NCI-H774 (cell line): ENCODE measurements at regions not wholly inside any gene's neighbourhood (a gene's known extent, or its start where the extent isn't known, plus 50 kb on each side); places are given as distances from the start of the nearest gene placed in this dataset.

ENCODE experiments used
- DNase-seq: peaks from one replicate; lab custom pipeline; 2025; lab: John Stamatoyannopoulos, UW

GRCh38 chr6:150712505-150713252 is 113.0 kb downstream of the PLEKHG1 start:
- DNase-seq: no peak

GRCh38 chr6:150713487-150713886 is 113.8 kb downstream of the PLEKHG1 start:
- DNase-seq: no peak

DNA sequence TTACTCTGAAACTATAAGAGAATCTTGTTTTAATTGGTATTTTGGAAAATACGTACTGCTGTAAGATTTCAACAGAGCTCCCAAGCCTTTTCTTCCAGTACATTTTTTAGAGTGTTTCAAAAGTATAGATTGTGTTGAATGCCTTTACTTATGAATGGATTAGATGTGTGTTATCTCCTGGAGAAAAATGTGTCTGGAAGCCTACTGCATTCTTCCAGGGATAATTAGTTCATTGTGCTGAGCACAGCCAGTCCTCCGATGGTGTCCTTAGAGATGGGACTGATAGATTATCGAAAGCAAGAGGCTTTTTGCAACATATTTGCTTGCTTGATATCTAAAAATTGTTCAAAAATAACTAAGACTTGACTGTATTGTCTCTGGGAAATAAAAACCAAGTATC is 114.2 kb downstream of the PLEKHG1 start:
- DNase-seq: no peak

DNA sequence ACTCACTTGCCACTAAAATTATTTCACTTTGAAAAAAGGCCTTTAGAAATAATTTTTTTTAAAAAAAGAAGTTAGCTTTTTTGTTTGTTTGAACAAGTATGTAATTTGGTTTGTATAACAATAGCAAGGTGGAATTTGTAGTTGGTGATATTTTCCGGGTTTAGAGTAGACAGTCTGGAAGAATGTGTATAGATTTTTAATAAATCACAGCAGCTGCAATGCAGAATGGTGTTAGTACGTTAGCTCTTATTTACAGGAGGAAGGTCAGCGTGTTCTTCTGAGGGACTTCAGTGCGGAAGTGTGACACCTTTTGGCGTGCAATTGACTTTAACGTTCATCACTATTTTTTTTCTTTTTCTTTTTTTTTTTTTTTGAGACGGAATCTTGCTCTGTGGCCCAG is 115.4 kb downstream of the PLEKHG1 start:
- no peak for DNase-seq

DNA sequence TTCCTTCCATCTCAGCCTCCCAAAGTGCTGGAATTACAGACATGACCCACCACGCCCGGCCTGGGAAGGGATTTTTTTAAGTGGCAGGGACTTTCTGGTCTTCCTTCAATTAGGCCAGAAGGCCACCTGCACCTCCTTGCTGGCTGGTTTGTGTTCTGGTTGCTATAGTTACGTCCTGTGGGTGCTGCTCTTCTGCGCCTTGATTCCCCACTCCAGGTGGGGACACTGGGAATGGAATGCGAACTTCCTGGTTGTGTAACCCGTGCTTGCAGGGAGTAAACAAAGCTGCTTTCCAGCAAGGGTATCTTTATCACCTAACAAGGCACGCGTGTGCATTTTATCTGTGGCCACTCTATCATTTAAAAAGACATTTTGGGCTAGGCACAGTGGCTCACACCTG is 117.7 kb downstream of the PLEKHG1 start:
- DNase-seq: peak; percentile 39

GRCh38 chr6:150719099-150719766 is 119.5 kb downstream of the PLEKHG1 start:
- no peak for DNase-seq

- DNase-seq: no peak
These were observed 120.1 kb downstream of the PLEKHG1 start for GRCh38 chr6:150719831-150720230.

GRCh38 chr6:150720774-150721233 is 121.1 kb downstream of the PLEKHG1 start:
- DNase-seq: peak; percentile 63

DNA sequence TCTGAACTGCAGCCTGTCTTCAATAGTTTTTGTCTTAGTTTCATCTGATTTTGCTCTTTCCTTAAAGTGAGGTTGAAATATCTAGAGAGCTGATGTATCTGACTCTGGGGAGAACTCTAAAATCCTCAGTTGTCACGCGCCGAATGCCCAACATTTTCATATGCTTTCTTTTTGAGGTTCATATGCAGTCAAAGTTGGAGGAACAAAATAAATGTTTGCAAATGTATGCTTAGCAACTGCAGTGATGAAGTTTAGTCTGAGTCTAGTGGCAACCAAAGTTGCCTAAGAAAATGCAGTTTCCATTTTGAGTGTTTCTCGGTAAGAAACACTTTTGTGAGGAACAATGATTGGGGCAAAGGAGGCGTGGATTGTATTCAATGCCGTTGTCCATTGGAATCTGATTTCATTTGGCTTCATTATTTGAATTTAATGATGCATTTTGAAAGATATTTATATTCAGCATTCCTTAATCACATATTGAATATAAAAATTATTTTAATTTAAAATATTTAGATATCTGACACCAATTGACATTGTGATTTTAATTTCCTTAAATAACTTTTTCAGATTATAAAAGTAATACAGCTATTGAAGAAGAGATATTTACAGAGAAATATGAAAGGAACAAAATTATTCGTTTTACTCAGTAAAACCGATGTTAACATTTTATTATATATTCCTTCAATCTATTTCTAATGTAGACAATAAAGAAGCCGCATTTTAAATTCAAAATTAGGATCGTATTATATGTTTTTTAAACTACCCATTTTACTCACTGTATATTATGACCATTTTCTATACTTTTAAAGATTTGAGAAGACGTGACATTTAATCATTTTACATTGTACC is 122.0 kb downstream of the PLEKHG1 start:
- no peak for DNase-seq

DNA sequence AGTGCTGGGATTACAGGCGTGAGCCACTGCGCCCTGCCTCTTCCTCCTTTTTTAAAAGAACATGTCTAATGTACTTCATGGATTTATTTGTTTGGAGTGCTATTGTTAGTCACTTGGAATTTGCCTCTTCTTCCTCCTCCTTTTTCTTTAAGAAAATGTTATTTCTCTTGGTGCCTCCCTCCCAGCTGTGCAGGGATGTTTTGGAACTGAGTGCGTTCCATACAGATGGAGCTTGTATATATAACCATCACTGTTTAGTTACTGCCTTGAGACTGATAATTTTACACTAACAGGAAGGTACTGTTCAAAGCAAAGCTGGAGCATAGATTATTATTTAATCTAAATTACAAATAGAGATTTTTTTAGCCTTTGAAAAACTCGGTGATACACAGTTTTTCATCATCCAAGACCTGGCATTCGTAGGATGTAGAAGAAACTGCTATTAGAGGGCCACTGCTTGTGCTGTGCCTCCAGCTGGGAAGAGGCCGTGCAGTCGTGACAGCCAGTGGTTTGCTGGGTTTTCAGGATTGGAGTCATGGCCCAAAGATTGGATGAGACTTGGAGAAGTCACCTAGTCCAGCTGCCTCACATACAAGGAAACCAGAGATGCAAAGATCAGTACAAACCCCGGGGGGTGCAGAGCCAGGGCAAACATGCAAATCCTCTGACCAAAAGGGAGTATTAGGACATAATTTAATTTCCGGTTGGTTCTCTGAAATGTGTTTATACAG is 123.1 kb downstream of the PLEKHG1 start:
- DNase-seq: no peak

GRCh38 chr6:150723345-150723658 is 123.6 kb downstream of the PLEKHG1 start:
- DNase-seq: no peak

DNA sequence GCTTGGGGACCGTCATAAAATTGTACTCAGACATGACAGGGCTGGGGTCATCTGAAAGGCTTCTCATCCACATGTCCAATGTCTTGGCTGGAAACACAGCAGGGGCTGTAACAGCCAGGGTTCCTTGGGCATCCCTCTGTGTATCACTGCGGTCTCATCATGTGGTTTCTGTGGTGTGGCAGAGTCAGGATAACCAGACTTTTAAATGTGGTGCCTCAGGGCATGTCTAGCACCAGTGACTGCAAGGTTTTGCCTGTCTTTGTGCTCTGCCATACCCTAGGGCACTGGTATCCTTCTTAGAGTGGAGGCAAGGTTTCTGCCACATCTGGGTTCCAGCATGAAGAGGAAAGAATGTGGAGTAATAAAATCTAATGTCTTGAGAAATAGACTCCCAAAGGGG is 124.2 kb downstream of the PLEKHG1 start:
- no peak for DNase-seq

DNA sequence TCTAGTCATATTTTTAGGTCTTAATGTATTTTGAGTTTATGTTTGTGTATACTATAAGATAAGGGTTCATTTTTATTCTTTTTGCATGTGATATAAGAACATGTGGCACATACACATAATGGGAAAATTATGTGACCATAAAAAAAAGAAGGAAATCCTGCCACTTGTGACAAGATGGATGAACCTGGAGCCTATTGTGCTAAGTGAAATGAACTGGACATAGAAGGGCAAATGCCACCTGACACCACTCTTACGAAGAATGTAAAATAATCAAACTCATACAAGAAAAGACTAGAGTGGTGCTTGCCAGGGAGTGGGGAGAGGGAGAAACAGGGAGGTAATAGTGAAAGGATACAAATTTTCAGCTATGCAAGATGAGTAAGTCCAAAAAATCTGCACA is 126.1 kb downstream of the PLEKHG1 start:
- DNase-seq: no peak

- DNase-seq: no peak
These were observed 129.6 kb downstream of the PLEKHG1 start for GRCh38 chr6:150729188-150729748.

DNA sequence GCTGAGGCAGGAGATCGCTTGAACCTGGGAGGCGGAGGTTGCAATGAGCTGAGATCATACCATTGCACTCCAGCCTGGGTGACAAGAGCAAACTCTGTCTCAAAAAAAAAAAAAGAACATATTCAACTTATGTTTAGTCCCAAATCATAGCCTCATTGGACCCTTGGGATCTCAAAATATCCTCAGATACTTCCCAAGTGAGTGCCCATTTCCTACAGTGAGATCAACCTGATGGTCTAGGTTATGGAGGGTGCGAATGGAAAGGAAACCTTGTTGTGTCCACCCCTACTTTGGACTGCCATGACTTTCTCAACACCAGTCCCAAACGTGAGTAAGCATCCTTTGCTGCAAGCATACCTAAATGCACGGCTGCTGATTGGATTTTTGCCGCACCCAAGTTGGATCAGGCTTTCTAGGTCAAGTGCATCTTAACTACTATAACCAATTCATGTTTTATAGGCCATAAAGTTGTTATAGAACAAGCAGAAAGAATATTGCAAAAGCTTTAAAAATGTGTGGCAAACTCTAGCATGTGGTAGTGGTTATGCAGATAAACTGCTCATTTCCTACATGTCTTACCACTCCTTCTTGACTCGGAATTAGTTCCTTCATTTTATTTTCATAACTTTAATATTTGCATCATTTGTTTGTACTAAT is 131.2 kb downstream of the PLEKHG1 start:
- no peak for DNase-seq

DNA sequence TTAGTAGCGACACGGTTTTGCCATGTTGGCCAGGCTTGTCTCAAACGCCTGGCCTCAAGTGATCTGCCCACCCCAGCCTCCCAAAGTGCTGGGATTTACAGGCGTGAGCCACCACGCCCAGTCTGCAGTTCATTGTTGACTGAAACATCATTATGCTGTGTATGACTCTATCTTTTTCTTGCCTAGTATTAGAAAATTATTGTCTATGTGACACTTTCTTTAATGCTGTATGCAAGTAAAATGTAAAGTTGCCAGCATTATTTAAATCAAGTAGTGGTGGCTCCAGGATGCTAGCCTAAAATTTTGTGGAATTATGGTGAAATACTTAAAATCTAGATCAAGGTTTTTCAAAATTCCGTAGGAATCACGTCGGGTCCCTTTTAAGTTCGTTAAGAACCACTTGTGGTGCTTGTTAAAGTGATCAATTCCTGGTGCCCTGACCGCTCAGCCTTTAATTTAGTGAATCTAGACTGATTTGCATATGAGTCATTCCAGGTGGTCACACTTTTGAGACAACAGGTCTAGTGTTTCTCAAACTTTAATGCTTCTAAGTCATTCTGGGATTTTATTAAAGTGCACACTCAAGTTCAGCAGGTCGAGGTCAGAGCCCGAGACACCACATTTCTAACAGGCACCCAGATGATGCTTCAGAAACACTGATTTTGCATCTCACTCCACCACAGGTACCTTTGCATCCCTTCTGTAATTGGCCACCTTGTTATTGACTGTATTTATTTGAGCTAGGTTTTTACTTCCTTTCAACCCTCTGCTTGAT is 132.6 kb upstream of the MTHFD1L start:
- DNase-seq: no peak

DNA sequence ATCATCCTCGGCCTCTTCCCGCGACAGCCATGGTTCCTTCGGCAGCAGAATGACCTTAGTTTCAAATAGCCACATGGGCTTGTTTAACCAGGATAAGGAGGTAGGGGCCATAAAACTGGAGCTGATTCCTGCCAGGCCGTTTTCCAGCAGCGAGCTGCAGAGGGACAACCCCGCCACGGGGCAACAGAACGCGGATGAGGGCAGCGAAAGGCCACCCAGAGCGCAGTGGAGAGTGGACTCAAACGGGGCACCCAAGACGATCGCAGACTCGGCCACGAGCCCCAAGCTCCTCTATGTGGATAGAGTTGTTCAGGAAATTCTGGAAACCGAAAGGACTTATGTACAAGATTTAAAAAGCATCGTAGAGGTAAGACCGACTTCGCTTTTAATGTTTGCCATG is 131.8 kb upstream of the MTHFD1L start:
- DNase-seq: no peak

DNA sequence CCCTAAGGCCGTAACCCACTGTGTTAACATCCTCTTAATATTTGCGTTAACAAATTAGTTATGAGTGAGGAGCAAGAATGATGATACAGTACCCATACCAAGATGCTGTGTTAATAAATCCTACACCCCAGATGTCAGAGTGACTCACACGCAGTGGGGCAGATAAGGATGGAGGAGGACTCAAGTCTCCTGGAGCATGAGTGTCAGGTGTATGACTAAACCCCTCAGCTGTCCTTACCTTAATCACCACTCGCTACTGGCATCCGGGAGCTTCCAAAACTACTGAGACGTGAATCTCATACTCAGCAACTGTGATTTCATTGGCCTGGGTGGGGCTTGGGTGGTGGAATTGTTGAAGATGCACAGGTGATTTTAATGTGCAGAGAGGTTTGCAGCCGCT is 131.3 kb upstream of the MTHFD1L start:
- no peak for DNase-seq

- no peak for DNase-seq
These were observed 130.1 kb upstream of the MTHFD1L start for GRCh38 chr6:150735341-150735851.

- DNase-seq: no peak
These were observed 127.3 kb upstream of the MTHFD1L start for GRCh38 chr6:150738092-150738629.
